CD4-positive, alpha-beta memory T cell (primary cell): ENCODE measurements at regions not wholly inside any gene's neighbourhood (a gene's known extent, or its start where the extent isn't known, plus 50 kb on each side); places are given as distances from the start of the nearest gene placed in this dataset.

Experiments used
- CTCF ChIA-PET: fragments of 350-600 bp; sonication (Branson Sonifier 250); formaldehyde crosslinking; loops from one replicate; lab custom pipeline; 2021; ENCODE audit warnings: inconsistent platforms; ENCODE audit not compliant: partially characterized antibody; lab: Charles Lee
- POLR2A ChIA-PET: fragments of 350-600 bp; sonication (Branson Sonifier 250); formaldehyde crosslinking; loops from one replicate; lab custom pipeline; 2021; ENCODE audit not compliant: partially characterized antibody; lab: Charles Lee
- DNase-seq, 5 donors: peaks; one replicate each; pipeline versions ENCODE4 v3.0.0 to v3.0.0-alpha.2; 2020 to 2022; ENCODE audit warnings: mixed read lengths in 1 of 5
- H3K27ac ChIP-seq: one replicate; pipeline ENCODE4 v1.7.0; 2013; ENCODE audit warnings: low read depth, low read length
- H3K27me3 ChIP-seq: 2 replicates; pipeline ENCODE4 v1.7.0; 2013; ENCODE audit warnings: mild to moderate bottlenecking, low read length, moderate library complexity; ENCODE audit not compliant: insufficient read depth
- H3K36me3 ChIP-seq: 2 replicates; pipeline ENCODE4 v1.7.0; 2013; ENCODE audit warnings: mild to moderate bottlenecking, low read length, moderate library complexity; ENCODE audit not compliant: insufficient read depth
- H3K4me1 ChIP-seq: 2 replicates; pipeline ENCODE4 v1.7.0; 2013; ENCODE audit warnings: mild to moderate bottlenecking, low read length, moderate library complexity; ENCODE audit not compliant: insufficient read depth
- H3K4me3 ChIP-seq, 2 donors: one replicate each; pipeline ENCODE4 v1.7.0; 2013; ENCODE audit warnings: low read length in 2 of 2, mild to moderate bottlenecking in 1 of 2
- H3K9me3 ChIP-seq, 2 donors: one replicate each; pipeline ENCODE4 v1.7.0; 2013; ENCODE audit warnings: low read length in 2 of 2, control low read depth in 1 of 2; ENCODE audit not compliant: control insufficient read depth in 1 of 2
- H3K27ac Mint-ChIP-seq, 7 donors: one replicate each; pipeline ENCODE4 v1.8.0; 2020 to 2021; ENCODE audit warnings: mixed read lengths in 7 of 7, mild to moderate bottlenecking in 6 of 7, inconsistent platforms in 3 of 7, moderate library complexity in 3 of 7
- H3K27me3 Mint-ChIP-seq, 2 donors: one replicate each; pipeline ENCODE4 v1.8.0; 2020 to 2021; ENCODE audit warnings: mixed read lengths in 2 of 2
- H3K36me3 Mint-ChIP-seq, 2 donors: one replicate each; pipeline ENCODE4 v1.8.0; 2020 to 2021; ENCODE audit warnings: mixed read lengths in 2 of 2, inconsistent platforms in 1 of 2, mild to moderate bottlenecking in 1 of 2
- H3K4me1 Mint-ChIP-seq, 4 donors: one replicate each; pipeline ENCODE4 v1.8.0; 2020 to 2021; ENCODE audit warnings: mixed read lengths in 4 of 4, mild to moderate bottlenecking in 1 of 4
- H3K4me3 Mint-ChIP-seq, 8 donors: one replicate each; pipeline ENCODE4 v1.8.0; 2020 to 2021; ENCODE audit warnings: mixed read lengths in 8 of 8, mild to moderate bottlenecking in 7 of 8, moderate library complexity in 6 of 8, inconsistent platforms in 3 of 8
- H3K9me3 Mint-ChIP-seq, 8 donors: one replicate each; pipeline ENCODE4 v1.8.0; 2020 to 2021; ENCODE audit warnings: mixed read lengths in 8 of 8, mild to moderate bottlenecking in 5 of 8, inconsistent platforms in 3 of 8, moderate library complexity in 1 of 8
- intact Hi-C: fragments of 100-400 bp; cut with micrococcal nuclease; formaldehyde crosslinking; loops from one replicate; pipeline ENCODE4 v1.15.1; 2023

DNA sequence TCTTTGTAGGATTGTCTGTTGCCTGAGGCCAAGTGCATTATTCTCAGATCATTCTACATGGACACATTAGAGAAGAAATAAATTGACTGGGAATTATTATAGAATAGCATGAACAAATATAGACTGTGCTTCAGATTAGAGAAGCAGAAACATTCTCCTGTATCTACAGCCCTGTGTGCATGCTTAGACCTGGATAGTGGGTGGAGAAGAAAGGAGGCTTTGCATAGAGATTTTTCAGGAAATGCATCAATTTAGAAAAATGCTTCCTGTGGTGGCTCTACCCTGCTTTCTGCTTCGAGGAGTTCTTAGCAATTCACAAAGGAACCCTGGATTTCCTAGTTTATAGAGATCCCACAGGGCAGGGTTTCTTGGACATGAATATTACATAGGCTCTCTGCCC, 66.7 kb downstream of the IRX1 start:
- ChIA-PET CTCF (no interaction called here), POLR2A (no interaction called here)
- H3K9me3 ChIP-seq = no peaks in the 10 kb centered on the region
- Mint-ChIP-seq H3K27ac (no peak overlapping the region), H3K36me3 (no peaks in the 10 kb centered on the region), H3K4me1 (no peaks in the 10 kb centered on the region), H3K4me3 (no peak overlapping the region), H3K9me3 (peaks cover 0 to 10% (median 4%) of the 10 kb centered on the region in 8 donors), H3K27me3 (no peaks in the 10 kb centered on the region)
- no peak for DNase-seq
- H3K27me3 ChIP-seq = no peaks in the 10 kb centered on the region
- H3K4me1 ChIP-seq = no peaks in the 10 kb centered on the region
- no peak overlapping the region for H3K27ac ChIP-seq
- no peaks in the 10 kb centered on the region for H3K36me3 ChIP-seq
- intact Hi-C loops = no loop called here
- no peak overlapping the region for H3K4me3 ChIP-seq

DNA sequence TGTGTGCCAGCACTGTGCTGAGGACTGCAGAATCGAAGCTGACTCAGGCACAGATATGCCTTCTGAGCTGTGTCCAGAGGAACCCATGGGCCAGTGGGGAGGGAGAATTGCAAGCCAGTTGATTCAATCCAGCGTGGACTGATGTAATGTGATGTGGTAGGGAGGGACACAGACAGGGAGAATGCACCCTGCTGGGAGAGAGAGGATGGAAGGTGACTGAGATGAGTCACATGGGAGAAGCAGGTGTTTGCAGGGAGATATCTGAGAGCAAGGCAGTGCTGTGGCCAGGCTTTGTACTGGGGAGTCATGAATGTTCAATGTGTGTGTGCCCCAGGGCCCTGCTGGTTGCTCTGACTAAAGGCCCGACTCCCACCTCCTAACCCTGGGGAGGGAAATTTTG, 75.7 kb downstream of the IRX1 start:
- no peaks in the 10 kb centered on the region for H3K4me1 Mint-ChIP-seq
- no peak for DNase-seq
- Histone ChIP-seq H3K36me3 (no peaks in the 10 kb centered on the region), H3K4me3 (no peak overlapping the region), H3K9me3 (no peaks in the 10 kb centered on the region), H3K27me3 (no peaks in the 10 kb centered on the region), H3K27ac (no peak overlapping the region), H3K4me1 (no peaks in the 10 kb centered on the region)
- CTCF ChIA-PET = no interaction called here
- no peak overlapping the region for H3K27ac Mint-ChIP-seq
- H3K9me3 Mint-ChIP-seq = peaks cover 5 to 23% (median 9%) of the 10 kb centered on the region in 8 donors
- H3K36me3 Mint-ChIP-seq = no peaks in the 10 kb centered on the region
- POLR2A ChIA-PET = no interaction called here
- intact Hi-C loops = no loop called here
- H3K4me3 Mint-ChIP-seq = no peak overlapping the region
- peaks cover 0 to 2% of the 10 kb centered on the region in 2 donors for H3K27me3 Mint-ChIP-seq

DNA sequence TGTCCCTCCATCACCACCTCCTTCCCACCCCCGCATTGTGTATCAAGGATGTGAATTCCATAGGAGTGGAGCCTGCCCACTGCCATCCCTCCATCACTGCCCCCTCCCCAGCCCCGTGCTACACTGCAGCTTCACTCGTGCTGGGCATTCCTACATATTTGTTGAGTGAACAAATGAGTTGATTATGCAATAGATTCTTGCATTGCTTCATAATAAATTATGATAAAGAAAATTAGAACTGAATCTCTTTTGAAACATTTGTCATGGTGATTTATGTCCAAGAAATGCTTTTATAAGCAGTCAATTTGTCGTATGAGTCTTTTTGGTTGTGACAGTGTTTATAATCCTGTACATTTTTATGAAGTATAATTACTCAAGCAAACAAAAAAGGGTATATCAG, 83.2 kb downstream of the IRX1 start:
- Mint-ChIP-seq H3K9me3 (peaks cover 0 to 9% (median 6%) of the 10 kb centered on the region in 8 donors), H3K36me3 (no peaks in the 10 kb centered on the region), H3K27me3 (no peaks in the 10 kb centered on the region), H3K4me1 (no peaks in the 10 kb centered on the region), H3K27ac (no peak overlapping the region), H3K4me3 (no peak overlapping the region)
- ChIA-PET POLR2A (no interaction called here), CTCF (no interaction called here)
- Histone ChIP-seq H3K4me3 (no peak overlapping the region), H3K36me3 (no peaks in the 10 kb centered on the region), H3K27me3 (no peaks in the 10 kb centered on the region), H3K9me3 (no peaks in the 10 kb centered on the region), H3K27ac (no peak overlapping the region), H3K4me1 (no peaks in the 10 kb centered on the region)
- intact Hi-C loops = no loop called here
- DNase-seq = no peak

DNA sequence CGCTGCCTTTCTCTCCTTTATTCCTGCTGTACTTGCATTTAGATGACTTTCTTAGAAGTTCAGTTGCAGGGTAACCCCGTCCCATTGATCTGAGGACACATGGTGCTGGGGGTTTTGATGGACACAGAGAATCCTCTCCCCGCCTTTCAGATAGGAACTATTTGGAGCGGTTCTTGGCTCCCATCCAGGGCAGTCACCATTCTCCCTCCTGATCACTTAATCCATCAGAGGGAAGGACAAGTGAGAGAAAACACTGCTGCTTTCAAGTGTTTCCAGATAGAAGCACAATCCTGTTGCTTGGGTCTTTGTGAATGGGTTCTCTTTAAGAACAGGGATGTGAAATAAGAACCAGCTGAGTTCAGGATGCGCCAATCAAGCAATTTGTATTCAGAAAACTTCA, 85.2 kb downstream of the IRX1 start:
- Mint-ChIP-seq H3K4me3 (no peak overlapping the region), H3K27ac (no peak overlapping the region), H3K27me3 (no peaks in the 10 kb centered on the region), H3K36me3 (no peaks in the 10 kb centered on the region), H3K4me1 (no peaks in the 10 kb centered on the region), H3K9me3 (peaks cover 0 to 9% (median 5%) of the 10 kb centered on the region in 8 donors)
- Histone ChIP-seq H3K4me1 (no peaks in the 10 kb centered on the region), H3K27ac (no peak overlapping the region), H3K9me3 (no peaks in the 10 kb centered on the region), H3K4me3 (no peak overlapping the region), H3K27me3 (no peaks in the 10 kb centered on the region), H3K36me3 (no peaks in the 10 kb centered on the region)
- intact Hi-C loops = no loop called here
- ChIA-PET CTCF (no interaction called here), POLR2A (no interaction called here)
- no peak for DNase-seq

DNA sequence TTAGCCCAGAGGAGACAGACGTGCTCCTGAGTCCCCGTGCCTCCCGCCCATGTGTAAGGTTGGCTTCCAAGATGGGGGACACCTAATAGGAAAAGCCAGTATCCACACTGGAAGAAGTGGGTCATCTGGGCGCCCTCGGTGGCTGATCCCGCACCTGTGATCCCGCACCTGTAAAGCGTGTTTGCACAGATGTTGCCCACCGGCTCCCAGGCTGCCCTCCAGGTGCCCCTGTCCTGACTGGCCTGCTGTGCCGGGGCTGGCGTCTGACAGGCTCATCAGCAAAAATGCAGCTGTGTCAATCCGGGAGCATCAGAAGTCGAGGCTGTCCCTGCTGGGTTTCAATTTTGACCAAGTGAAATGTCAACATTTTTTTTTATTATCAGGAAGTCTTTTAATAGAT, 88.5 kb downstream of the IRX1 start:
- H3K36me3 Mint-ChIP-seq = no peaks in the 10 kb centered on the region
- Histone ChIP-seq H3K4me1 (no peaks in the 10 kb centered on the region), H3K36me3 (no peaks in the 10 kb centered on the region), H3K27me3 (no peaks in the 10 kb centered on the region), H3K27ac (no peak overlapping the region), H3K9me3 (peaks cover 0 to 5% of the 10 kb centered on the region in 2 donors), H3K4me3 (no peak overlapping the region)
- H3K27ac Mint-ChIP-seq = no peak overlapping the region
- H3K27me3 Mint-ChIP-seq = no peaks in the 10 kb centered on the region
- no peak for DNase-seq
- H3K4me1 Mint-ChIP-seq = no peaks in the 10 kb centered on the region
- intact Hi-C loops = no loop called here
- H3K4me3 Mint-ChIP-seq = no peak overlapping the region
- ChIA-PET POLR2A (no interaction called here), CTCF (no interaction called here)
- H3K9me3 Mint-ChIP-seq = peaks cover 0 to 12% (median 5%) of the 10 kb centered on the region in 8 donors

DNA sequence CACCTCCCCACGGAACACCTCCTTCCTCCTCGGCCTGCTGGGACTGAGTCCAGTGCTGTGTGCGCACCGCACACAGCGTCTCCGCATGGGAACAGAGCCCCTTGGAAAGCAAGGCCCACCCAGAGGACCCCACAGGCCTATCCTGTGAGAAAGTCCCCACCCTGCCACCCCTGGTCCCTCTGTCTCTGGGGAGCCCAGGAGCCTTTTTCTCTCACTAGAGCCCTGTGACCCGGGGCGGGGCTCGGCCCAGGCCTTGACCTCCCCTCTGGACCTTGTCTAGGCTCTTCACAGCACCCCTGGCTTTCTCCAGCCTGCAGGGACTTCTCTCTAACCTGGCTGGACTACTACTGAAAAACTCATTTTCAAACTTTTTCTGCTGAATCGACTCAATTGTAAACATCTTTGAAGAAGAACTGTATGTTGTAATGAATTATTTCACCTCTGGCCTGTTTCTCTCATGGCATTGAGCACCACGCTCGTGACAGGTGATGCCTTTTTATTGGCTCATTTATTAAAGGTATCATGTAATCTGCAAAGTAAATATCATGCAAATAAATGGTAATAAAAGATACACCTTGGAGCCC, 89.2 kb downstream of the IRX1 start:
- H3K9me3 Mint-ChIP-seq = peaks cover 0 to 13% (median 4%) of the 10 kb centered on the region in 8 donors
- Histone ChIP-seq H3K27me3 (no peaks in the 10 kb centered on the region), H3K36me3 (no peaks in the 10 kb centered on the region), H3K27ac (no peak overlapping the region), H3K4me3 (no peak overlapping the region), H3K9me3 (peaks cover 0 to 5% of the 10 kb centered on the region in 2 donors), H3K4me1 (no peaks in the 10 kb centered on the region)
- intact Hi-C loops = no loop called here
- peak overlapping the region in 1 of 7 donors; percentile 42 for H3K27ac Mint-ChIP-seq
- DNase-seq = no peak
- CTCF ChIA-PET = no interaction called here
- no peaks in the 10 kb centered on the region for H3K4me1 Mint-ChIP-seq
- no peaks in the 10 kb centered on the region for H3K27me3 Mint-ChIP-seq
- POLR2A ChIA-PET = no interaction called here
- H3K4me3 Mint-ChIP-seq = no peak overlapping the region
- no peaks in the 10 kb centered on the region for H3K36me3 Mint-ChIP-seq

DNA sequence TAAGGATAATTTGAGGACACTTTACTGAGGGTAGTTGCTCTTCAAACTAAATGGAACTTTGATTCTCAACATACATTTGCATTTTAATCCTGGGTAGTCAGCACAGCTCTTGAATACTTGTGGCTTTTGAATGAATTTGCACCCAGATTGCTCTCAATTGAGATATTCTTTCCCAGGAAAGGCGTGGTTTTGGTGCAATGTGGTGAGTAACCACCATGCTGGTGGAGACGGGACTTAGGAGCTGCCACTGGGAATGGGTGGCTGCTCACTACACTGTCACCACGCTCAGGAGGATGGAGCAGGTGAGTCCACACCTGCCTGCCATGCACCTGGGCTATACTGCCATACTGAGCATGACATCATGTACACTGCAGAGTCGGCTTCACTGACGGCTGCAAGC, 99.2 kb downstream of the IRX1 start:
- intact Hi-C loops = no loop called here
- no peaks in the 10 kb centered on the region for H3K4me1 Mint-ChIP-seq
- Histone ChIP-seq H3K4me1 (no peaks in the 10 kb centered on the region), H3K36me3 (no peaks in the 10 kb centered on the region), H3K9me3 (no peaks in the 10 kb centered on the region), H3K27me3 (no peaks in the 10 kb centered on the region), H3K4me3 (no peak overlapping the region), H3K27ac (no peak overlapping the region)
- no peak overlapping the region for H3K4me3 Mint-ChIP-seq
- peaks cover 0 to 10% (median 3%) of the 10 kb centered on the region in 8 donors for H3K9me3 Mint-ChIP-seq
- no peaks in the 10 kb centered on the region for H3K36me3 Mint-ChIP-seq
- POLR2A ChIA-PET = no interaction called here
- DNase-seq = no peak
- H3K27ac Mint-ChIP-seq = no peak overlapping the region
- peaks cover 0 to 1% of the 10 kb centered on the region in 2 donors for H3K27me3 Mint-ChIP-seq
- CTCF ChIA-PET = no interaction called here

DNA sequence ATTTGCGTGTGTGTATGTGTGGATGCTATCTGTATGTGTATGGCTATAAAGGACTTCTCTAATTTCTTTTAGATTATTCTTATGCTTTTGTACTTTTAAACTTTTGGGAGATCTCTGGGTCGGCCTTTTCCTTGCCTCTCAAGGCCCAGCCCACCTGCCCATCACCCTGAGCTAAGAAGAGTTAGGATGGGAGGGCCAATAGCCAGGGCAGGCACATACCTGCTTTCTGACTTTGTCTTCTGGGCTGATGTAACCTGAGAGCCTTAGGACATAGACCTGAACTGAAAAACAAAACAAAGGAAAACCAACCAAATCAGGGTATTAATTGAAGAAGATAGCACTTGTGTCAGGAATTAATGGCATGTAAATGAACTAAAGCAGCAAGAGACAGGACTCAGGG, 100.2 kb downstream of the IRX1 start:
- Mint-ChIP-seq H3K4me1 (no peaks in the 10 kb centered on the region), H3K36me3 (no peaks in the 10 kb centered on the region)
- CTCF ChIA-PET = no interaction called here

More for the DNA sequence above, 100.2 kb downstream of the IRX1 start:
- no peaks in the 10 kb centered on the region for H3K27me3 ChIP-seq
- no peak for DNase-seq
- H3K27ac ChIP-seq = no peak overlapping the region
- H3K27me3 Mint-ChIP-seq = peaks cover 0 to 1% of the 10 kb centered on the region in 2 donors
- no peaks in the 10 kb centered on the region for H3K4me1 ChIP-seq
- POLR2A ChIA-PET = no interaction called here
- peaks cover 0 to 10% (median 5%) of the 10 kb centered on the region in 8 donors for H3K9me3 Mint-ChIP-seq
- intact Hi-C loops = no loop called here
- no peak overlapping the region for H3K4me3 Mint-ChIP-seq
- no peak overlapping the region for H3K27ac Mint-ChIP-seq
- H3K36me3 ChIP-seq = no peaks in the 10 kb centered on the region
- H3K9me3 ChIP-seq = no peaks in the 10 kb centered on the region
- H3K4me3 ChIP-seq = no peak overlapping the region
